ENCODE measurements at regions not wholly inside any gene's neighbourhood (a gene's known extent, or its start where the extent isn't known, plus 50 kb on each side); places are given as distances from the start of the nearest gene placed in this dataset.

DNA sequence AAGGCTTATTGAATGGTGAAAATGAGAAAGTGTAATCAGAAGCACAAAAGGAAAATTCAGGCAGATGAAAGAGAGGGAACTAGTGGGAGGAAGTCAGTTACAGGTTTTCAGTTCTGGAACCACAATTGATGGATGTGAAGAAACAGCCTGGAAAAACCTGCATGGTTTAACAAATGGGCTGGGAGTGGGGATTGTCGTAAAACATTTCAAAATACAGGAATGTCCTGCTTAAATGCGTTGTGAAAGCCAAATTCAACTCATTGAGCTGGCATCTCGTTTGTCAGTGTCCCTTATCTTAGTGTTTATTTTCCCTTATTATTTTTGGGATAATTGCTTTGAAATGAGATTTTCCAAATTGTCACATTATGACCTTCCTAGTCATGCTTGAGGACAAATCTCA is 106.5 kb upstream of the RFC3 start:
- DNase-seq (ENCODE audit: low read depth), result no peak

DNA sequence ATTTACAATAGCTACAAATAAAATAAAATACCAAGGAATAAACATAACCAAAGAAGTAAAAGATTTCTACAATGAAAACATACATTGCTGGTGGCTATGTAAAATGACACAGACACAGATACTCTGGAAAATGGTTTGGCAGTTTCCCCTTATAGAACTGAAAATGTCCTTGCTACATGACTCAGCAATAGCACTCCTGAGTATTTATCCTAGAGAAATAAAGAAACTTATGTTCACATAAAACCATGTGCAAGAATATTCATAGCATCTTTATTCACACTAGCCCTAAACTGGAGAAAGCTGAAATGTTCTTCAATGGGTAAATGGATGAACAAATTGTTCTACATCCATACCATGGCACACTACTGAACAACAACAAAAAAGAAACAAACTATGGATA is 100.2 kb upstream of the RFC3 start:
- DNase-seq (ENCODE audit: low read depth), result no peak

DNA sequence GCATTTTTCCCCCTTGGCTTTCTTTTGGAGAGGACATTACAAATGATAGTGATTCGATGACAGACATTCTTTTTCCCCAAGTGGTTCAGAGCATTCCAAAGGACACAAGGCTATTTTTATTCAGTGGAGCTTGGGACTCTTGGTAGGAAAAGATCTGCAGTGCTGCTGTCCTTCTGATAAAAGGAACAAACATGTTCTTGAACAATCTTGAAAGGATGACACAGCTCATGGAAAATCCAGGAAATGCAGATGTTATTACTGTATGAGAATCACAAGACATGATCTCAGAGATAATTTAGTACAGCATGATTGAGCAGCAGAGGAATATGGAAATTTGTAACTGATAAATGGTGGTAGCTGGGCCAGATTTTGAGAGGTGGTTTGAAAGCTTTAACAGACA is 96.2 kb upstream of the RFC3 start:
- DNase-seq (ENCODE audit: low read depth), result peak; percentile 60

DNA sequence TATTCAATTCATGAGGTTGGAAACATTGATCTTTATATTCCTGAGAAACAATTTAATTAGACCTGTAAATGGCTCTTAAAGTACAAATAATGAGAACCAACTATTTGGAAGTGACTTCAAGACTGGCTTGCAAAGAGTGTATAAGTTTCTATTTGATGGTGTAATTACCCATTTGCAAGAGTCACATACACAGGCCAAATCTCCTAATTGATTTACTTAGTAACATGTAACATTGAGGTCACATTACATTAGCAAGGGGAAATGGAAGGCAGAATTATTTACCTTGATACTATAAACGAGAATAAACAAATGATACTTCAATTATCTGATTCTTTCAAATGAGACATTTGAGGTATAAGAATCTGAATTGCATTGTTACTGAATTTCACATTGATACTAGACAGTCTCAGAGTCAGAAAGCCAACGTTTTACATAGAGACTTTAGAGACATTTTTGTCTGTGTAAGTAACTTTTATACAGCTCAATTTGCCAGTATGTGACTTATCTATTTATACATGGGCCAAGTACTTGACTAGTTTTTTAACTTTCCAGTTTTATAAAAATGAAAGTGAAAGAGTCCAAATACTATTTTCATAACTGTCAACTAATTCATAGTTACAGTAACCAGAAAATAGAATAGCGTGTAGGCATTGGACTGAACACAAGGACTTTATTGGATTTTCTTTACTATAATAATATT is 95.6 kb upstream of the RFC3 start:
- DNase-seq (ENCODE audit: low read depth), result no peak

DNA sequence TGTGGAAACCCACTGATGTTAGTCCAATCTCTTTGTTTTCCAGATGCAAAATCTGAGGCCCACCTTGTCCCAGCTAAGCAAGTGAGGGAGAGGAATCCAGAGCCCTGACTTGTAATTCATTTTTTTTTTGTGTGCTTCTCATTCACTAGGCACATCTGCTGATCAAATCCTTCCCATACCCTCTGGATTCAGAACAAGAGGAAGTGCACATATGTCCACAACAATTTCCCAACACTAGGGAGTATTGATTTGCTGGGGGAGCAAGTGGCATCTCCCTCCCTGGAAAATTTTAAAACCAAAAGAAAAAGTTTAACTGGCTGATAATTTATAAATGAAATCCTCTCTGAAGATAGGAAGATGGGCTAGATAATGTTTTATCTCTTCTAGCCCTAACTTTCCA is 94.6 kb upstream of the RFC3 start:
- peak; percentile 8 for DNase-seq (ENCODE audit: low read depth)

DNA sequence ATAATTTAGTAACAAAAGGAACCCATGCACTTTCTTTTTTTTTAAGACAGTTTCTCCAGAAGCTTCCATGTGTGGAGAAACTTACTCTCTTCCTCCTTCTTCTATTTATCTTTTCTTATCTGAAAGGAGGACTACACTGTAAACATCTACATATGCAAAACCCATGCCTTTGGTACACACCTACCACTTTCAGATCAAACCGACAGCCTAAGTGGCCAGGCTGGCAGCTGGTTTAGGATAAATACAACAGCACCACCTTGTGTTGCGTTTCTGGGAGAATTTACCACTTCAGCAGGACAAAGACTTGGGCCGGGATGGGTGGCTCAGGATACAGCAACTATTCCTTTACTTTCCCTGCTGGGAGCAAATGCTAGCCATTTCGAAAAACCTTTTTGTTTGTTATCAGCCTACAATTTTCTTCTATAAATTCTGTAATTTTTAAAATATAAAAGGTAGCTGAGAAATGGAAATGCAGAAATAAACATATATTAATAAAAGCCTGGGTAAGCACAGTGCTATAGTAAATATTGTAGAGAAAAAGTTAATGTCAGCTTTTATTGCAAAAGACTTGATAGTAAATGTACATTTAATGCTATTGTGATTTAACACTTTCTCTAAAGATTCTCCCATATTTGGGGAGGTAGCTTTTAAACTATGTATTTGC is 94.0 kb upstream of the RFC3 start:
- DNase-seq (ENCODE audit: low read depth), result peak; percentile 83

DNA sequence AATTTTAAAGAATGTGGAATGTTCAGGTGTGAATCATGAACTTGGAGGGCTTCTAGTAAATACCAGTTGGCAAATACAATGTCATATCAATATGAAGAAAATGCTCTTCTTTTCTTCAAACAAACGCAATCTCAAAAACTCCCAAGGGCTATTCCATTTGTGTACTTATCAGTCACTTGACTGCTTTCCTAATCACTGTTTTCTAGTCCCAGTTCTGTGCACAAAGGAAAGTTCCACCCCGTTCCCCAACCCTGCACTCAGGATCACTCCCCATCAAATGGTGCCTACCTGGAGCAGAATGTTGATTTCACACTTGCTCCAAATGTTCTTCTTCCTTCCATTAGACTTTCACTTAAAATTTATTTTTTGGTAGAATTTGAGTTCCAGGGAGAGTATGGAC is 92.6 kb upstream of the RFC3 start:
- no peak for DNase-seq (ENCODE audit: low read depth)

DNA sequence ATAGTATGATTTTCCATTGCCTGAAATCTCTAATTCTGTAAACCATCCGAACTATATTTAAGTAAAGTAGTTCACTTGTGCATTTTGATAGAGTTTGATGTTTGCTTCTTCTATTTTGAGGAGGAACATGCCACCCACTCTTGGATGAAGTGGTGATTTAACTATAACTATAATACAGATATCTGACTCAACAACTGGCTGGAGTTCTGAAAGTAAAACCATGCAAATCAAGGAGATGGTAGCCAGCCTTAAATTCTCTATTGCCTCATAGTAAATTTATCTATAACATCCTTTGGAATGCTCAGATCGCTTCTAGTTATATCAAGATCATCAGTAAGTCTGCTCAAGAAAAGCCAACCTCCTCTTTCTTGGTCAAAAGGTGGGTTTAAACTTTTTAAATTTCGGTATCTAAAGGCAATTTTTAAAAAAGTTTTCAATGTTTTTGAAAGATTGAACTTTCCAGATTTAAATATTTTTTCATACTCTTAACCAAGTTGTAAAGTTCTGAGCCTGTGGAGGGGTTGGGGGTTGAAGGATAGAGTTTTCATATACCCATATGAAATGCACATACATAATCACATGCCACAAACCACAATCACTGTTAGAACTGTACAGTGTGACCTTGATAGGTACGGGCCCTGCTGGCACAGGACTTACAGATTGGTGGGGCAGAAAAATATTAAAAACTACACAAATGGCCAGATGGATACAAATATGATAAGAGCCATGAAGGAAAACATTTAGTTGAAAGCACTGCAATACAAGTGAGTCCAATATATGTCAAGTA is 90.5 kb upstream of the RFC3 start:
- no peak for DNase-seq (ENCODE audit: low read depth)

DNA sequence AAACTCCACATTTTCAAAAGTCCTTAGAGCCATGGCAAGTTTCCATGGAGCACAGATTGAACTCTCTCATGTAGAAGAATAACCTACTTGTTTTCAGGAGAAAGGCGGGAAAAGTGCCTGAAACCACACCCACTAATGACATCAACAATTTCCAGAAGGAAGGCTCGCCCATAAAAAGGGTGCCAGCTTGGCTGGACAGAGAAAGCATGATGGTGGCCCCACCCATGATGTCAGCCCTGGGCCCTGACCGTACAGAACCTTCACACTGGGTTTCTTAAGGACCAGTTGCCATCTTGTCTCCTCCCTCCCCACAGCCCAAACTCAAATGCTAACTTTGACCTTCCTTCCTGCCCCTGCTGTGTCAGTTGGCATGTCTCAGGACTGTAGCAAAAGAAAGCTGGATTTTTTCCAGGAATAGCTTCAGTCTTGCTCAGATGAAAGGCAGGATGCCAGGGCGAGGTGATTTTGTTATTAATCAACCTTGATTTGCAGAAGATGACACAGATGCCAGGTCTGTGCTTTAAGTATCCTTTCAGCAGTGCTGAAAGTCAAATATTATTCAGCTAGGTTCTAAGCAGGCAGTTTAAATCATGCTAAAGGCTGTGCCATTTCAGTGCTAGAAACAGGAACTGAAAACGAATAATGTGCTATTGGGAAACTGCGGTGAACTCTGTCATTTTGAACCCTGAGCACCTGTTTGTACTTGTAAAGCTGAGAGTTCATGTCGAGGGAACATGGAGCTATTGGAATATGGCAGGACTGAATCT is 89.5 kb upstream of the RFC3 start:
- peak; percentile 33 for DNase-seq (ENCODE audit: low read depth)

DNA sequence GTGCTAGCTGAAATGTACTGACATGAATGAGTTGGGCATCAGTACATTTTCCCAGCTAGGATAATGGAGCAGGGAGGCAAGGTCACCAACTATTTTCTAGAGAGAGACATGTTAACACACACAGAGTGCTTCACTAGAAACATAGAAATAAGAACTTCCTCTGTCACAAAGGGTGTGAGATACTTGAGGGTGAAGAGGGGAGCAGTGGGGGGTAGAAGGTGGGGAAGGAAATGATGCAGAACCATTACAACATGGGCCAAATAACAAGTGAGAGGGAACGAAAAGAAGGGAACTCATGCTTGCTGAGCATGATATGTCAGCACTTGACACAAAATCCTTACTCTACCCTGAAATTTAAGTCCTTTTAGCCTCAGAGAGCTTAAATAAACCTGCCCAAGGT is 87.8 kb upstream of the RFC3 start:
- DNase-seq (ENCODE audit: low read depth), result no peak

DNA sequence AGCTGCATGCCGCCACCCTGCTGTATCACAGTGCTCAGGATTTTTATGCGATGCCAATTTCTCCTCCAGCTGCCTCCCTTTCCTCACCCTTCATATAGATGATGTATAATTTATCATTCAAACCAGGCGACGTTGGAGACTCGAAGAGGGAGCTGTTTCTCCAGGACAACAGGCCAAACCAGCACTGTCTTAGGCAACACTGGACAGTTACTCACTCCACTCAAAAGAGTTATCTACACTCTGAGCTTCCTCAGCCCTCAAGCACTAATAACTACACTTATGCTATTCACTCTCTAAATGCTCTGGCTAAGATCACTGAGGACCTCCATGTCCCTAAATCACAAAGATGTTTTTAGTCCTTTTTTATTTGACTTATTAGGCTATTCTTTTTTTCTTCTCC is 87.3 kb upstream of the RFC3 start:
- no peak for DNase-seq (ENCODE audit: low read depth)

DNA sequence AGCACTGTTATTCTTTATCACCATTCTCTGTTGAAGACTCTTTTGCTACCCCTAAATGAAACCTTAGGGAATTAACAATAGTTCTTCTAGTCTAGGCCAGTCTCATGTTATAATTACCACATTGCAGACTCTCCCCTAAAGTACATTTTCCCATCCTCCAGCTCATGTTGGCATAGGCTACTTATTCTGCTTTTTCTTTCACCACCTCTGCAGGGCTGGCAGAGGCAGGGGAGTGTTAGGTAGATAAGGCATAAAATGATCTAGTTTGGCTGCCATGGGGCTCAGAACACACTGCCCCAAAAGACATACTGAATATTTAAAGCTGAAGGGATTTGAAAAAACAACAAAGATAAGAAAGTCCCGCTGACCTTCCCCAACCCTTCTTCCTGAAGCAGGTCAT is 82.7 kb upstream of the RFC3 start:
- no peak for DNase-seq (ENCODE audit: low read depth)

DNA sequence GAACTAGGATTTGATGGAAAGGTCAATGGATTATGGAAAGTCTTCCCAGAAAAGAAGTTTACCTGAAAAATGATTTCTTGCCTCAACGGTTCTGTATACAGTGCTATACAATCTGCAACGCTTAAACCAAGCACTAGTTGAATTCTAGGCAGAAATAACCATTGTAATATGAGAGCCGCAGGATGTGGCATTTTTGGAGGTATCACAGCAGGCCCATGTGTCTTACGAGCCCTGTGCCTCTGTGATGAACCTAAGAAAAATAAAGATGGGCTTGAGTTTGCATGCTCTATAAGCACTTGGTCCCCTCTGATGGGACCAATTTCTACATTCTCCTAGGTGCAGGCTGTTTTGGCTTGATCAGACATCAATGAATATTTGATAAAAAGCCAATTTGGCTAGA is 78.7 kb upstream of the RFC3 start:
- DNase-seq (ENCODE audit: low read depth), result no peak

DNA sequence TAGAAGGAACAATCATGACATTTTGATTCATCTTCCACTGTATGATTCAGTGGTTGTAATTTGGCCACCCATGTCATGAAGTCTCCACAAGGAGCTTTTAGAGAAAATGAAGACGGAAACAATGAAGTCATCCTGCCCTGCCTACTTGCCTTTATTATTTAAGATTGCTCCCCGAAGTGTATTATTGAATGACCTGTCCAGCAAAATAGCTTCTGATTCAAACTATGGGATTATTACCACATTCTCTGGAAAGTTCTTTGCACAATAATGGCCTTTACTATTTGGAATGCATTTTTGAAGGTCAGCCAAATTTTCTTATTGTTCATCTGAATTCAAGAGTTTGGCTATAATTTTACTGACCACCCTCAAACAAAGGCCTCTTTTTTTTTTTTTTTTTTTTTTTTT is 77.8 kb upstream of the RFC3 start:
- DNase-seq (ENCODE audit: low read depth), result peak; percentile 28

DNA sequence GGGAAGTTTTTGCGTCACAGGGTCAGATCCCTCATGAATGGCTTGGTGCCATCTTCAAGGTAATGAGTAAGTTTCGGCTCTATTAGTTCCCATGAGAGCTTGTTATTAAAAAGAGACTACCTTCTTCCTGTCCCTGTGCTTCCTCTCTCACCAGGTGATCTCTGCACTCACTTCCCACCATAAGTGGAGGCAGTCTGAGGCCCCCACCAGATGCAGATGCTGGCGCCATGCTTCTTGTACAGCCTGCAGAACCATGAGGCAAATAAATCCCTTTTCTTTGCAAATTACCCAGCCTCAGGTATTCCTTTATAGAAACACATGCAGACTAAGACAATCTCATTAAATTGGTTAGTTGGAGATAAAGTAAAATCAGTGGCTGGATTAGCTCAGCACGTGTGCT is 75.6 kb upstream of the RFC3 start:
- DNase-seq (ENCODE audit: low read depth), result no peak

DNA sequence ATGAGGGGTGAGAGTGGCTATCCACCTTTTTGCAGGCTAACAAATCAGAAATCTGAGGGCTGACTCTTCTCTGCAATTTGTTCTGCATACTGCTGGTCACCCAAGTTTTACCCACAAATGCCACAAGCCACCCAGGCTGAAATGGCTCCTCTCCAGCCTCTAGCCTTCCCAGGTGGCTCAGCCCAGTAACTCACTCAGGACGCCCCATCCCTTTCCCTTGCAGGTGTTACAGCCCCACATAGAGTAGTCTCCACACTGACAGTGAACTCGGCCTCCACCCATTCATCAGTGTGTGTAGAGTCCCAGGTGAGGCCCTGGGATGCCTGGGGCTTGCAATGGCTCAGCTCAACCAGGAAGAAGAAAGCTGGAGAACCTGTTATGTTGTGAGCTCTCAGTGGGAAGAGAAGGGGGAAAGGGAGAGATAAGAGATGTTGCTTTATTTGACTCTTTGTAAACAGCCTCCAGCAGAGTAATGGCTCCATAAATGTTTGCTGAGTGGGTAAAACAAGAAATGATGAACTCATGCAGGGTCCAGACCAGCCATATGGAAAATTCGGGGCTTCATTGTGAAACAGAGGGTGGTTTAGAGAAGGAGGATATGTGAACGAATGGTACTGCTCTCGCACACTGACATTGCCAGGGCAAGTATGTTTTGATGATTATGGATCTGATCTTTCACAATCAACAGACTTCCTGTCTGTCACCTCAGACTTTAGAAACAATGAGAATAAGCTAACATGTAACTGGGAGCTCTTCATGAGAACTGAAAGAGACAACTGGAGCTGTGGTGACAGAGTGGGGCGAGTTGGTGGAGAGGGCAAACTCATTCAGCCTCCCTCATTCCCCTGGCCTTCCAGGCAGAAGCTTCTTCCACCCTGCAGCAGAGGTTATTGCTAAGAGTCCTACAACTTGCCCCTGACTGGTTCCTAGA is 74.2 kb upstream of the RFC3 start:
- no peak for DNase-seq (ENCODE audit: low read depth)

DNA sequence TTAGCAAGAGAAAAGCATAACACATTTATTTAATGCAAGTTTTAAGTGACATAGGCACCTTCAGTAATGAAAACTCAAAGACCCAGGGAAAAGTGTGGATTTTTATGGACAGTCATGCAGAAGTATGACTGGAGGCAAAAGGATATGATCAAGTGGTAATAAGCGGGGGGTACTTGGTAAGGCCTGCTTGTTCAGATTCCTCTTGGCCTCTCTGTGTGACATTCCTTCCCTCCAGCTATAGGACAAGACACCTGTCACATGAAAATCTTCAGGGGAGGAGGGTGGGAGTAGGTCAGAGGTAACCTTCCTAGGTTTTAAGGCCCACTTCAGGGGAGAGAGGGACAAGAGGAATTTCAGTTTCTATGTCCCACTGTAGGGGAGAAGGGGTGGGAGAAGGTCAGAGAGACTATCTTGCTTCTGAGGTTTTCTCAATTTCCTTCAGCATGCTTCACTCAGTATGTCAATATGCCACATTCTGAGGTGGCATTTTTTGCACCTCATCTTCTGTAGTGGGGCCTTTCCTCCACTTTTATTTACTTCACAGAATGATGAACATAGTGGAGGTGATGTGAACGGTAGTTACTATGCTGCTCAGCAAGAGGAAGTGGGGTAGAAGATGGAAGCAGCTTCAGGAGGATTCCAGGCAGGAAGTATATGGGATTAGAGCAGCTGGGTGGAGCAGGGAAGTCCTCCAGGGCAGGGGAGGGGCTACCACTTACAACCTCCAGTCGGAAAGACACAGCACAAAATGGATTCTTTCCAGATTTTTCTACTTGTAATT is 73.2 kb upstream of the RFC3 start:
- DNase-seq (ENCODE audit: low read depth), result no peak

DNA sequence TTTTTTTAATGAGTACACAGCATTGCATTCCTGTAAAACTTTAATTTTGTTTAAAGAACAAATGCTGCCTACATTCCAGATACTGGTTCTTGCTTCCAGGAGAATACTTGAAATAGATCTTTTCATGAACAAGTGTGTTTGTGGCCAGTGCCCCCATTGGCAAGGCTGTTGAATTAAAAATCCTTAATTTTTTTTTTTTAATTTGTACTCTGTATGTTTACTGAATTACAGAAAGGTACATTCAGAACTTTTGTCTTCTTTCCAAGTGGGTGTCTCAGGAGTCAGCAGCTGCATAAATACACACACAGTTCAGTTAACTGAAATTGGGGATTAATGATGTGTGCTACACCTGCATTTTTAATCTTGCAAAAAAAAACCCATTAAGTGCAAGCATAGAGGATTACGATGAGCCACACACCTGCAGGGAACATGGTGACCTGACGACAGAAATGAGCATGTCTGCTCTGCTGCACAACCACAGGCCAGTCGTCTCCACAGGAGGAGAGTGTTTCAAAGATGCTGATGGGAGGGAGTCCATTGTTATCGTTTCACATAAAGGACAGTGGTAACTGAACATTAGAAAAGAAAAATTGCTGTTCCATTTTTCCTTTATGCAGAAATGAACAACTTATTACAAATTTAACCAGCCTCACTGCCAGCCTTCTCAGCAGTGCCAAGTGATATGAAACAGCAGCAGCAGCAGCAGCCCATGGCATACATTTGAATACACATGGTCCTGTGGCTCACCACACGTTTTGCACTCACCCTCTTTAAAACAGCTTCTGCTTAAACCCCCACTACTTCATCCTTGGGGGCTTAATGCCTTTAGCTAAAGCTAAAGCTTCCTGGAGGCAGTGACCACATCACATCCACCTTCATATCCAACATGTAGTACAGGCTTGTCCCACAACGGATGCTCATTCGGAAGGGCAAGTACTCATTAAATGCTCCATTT is 72.3 kb upstream of the RFC3 start:
- DNase-seq (ENCODE audit: low read depth), result no peak

DNA sequence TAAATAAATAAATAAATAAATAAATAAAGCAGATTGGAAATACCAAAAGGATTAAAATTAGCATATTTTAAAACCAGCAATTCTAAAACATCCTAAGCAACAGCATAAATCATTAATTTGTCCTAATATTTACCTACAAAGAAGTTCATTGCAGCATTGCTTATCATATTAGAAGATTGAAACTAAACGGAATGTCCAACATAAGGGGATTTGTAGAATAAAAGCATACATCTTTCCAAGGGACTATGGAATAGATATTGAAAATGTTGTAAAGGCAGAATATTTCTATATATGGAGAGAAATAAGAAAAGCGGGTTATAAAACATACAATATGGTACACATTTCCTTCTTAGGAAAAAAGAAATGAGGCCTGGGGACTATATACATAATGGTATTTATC is 71.1 kb upstream of the RFC3 start:
- no peak for DNase-seq (ENCODE audit: low read depth)
